ENCODE measurements at regions not wholly inside any gene's neighbourhood (a gene's known extent, or its start where the extent isn't known, plus 50 kb on each side); places are given as distances from the start of the nearest gene placed in this dataset.

- no peak overlapping the region for H3K27ac ChIP-seq (ENCODE audit: extremely low read depth, low read depth, low read length)
- no peaks in the 10 kb centered on the region for H3K9me3 ChIP-seq (ENCODE audit: control insufficient read depth, insufficient read depth, low read depth, low read length)
- no peaks in the 10 kb centered on the region for H3K36me3 ChIP-seq (ENCODE audit: control insufficient read depth in 2 of 2, insufficient read depth in 1 of 2, low read length in 2 of 2)
- no peak overlapping the region for H3K4me3 ChIP-seq (ENCODE audit: low read depth, low read length)
- ChIA-PET CTCF (no interaction called here), POLR2A (no interaction called here)
- H3K4me1 ChIP-seq (ENCODE audit: control insufficient read depth, insufficient read depth, low read length) = 0 out of 2 replicates have a peak, but pooled peaks cover 2% of the 10 kb centered on the region
- no peak for TF ChIP-seq GFI1B (tag by site-specific recombination; IDR thresholded peaks at IDR 0.05)
- TF ChIP-seq FEZF1 (tag by site-specific recombination; IDR thresholded peaks at IDR 0.05) = no peak
- no peak for TF ChIP-seq ZNF341 (tag by site-specific recombination; IDR thresholded peaks at IDR 0.05; ENCODE audit: low read depth)
- no peak for TF ChIP-seq SETDB1 (IDR thresholded peaks at IDR 0.05; ENCODE audit: insufficient read length, low read length)
- no peak for TF ChIP-seq ZNF423 (tag by site-specific recombination; IDR thresholded peaks at IDR 0.05)
- no peak for TF ChIP-seq ZNF311 (tag by site-specific recombination; IDR thresholded peaks at IDR 0.05; ENCODE audit: borderline replicate concordance)
- TF ChIP-seq, protein P1, sequence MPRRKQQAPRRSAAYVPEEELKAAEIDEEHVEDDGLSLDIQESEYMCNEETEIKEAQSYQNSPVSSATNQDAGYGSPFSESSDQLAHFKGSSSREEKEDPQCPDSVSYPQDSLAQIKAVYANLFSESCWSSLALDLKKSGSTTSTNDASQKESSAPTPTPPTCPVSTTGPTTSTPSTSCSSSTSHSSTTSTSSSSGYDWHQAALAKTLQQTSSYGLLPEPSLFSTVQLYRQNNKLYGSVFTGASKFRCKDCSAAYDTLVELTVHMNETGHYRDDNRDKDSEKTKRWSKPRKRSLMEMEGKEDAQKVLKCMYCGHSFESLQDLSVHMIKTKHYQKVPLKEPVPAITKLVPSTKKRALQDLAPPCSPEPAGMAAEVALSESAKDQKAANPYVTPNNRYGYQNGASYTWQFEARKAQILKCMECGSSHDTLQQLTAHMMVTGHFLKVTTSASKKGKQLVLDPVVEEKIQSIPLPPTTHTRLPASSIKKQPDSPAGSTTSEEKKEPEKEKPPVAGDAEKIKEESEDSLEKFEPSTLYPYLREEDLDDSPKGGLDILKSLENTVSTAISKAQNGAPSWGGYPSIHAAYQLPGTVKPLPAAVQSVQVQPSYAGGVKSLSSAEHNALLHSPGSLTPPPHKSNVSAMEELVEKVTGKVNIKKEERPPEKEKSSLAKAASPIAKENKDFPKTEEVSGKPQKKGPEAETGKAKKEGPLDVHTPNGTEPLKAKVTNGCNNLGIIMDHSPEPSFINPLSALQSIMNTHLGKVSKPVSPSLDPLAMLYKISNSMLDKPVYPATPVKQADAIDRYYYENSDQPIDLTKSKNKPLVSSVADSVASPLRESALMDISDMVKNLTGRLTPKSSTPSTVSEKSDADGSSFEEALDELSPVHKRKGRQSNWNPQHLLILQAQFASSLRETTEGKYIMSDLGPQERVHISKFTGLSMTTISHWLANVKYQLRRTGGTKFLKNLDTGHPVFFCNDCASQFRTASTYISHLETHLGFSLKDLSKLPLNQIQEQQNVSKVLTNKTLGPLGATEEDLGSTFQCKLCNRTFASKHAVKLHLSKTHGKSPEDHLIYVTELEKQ (tag by site-specific recombination; IDR thresholded peaks at IDR 0.05; ENCODE audit: borderline replicate concordance) = no peak
- TF ChIP-seq ZNF548 (tag by site-specific recombination; IDR thresholded peaks at IDR 0.05) = no peak
- TF ChIP-seq TRIM28 (IDR thresholded peaks at IDR 0.05; ENCODE audit: borderline replicate concordance, low read length) = no peak
- no peak for TF ChIP-seq ZNF214 (tag by site-specific recombination; IDR thresholded peaks at IDR 0.05; ENCODE audit: borderline replicate concordance)
- TF ChIP-seq ZSCAN16 (tag by site-specific recombination; IDR thresholded peaks at IDR 0.05) = no peak
- no peak for TF ChIP-seq SP2 (tag by site-specific recombination; IDR thresholded peaks at IDR 0.05)
- TF ChIP-seq, protein P2, sequence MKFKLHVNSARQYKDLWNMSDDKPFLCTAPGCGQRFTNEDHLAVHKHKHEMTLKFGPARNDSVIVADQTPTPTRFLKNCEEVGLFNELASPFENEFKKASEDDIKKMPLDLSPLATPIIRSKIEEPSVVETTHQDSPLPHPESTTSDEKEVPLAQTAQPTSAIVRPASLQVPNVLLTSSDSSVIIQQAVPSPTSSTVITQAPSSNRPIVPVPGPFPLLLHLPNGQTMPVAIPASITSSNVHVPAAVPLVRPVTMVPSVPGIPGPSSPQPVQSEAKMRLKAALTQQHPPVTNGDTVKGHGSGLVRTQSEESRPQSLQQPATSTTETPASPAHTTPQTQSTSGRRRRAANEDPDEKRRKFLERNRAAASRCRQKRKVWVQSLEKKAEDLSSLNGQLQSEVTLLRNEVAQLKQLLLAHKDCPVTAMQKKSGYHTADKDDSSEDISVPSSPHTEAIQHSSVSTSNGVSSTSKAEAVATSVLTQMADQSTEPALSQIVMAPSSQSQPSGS (tag by site-specific recombination; IDR thresholded peaks at IDR 0.05; ENCODE audit: low read depth) = no peak
- no peak for TF ChIP-seq ZNF449 (tag by site-specific recombination; IDR thresholded peaks at IDR 0.05)
- no peak for TF ChIP-seq ZNF248 (tag by site-specific recombination; IDR thresholded peaks at IDR 0.05)
- TF ChIP-seq HOXD13 (CRISPR knock-in tag; IDR thresholded peaks at IDR 0.05; ENCODE audit: borderline replicate concordance) = no peak
- no peak for TF ChIP-seq ZNF292 (tag by site-specific recombination; IDR thresholded peaks at IDR 0.05; ENCODE audit: borderline replicate concordance, low read depth)
Observed at GRCh38 chr2:23069156-23069555, 315.8 kb upstream of the KLHL29 start.

DNA sequence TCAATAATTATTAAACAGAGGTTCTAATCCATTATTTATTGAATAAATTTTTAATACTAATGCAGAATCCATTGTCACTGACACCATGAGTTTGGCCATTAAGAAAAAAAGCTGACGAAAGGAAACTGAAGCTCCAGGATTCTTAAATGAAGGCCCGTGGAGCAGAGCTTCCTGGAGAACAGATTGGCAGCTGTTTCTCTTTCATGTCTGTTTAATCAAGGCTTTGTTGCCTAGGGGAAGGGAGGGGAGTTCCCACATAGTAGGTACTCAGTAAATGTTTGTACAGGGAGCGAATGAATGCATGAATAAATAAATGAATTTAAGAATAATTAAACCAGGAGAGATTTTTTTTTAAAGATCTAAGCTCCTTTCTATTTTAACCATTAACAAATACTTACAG lies 315.1 kb upstream of the KLHL29 start:
- Histone ChIP-seq H3K9me3 (ENCODE audit: control insufficient read depth, insufficient read depth, low read depth, low read length) (no peaks in the 10 kb centered on the region), H3K27ac (ENCODE audit: extremely low read depth, low read depth, low read length) (no peak overlapping the region), H3K4me3 (ENCODE audit: low read depth, low read length) (no peak overlapping the region), H3K4me1 (ENCODE audit: control insufficient read depth, insufficient read depth, low read length) (0 out of 2 replicates have a peak, but pooled peaks cover 2% of the 10 kb centered on the region), H3K36me3 (ENCODE audit: control insufficient read depth in 2 of 2, insufficient read depth in 1 of 2, low read length in 2 of 2) (no peaks in the 10 kb centered on the region)
- POLR2A ChIA-PET = no interaction called here
- TF ChIP-seq GFI1B (tag by site-specific recombination; IDR thresholded peaks at IDR 0.05) (no peak), ZNF530 (tag by site-specific recombination; IDR thresholded peaks at IDR 0.05; ENCODE audit: low read depth) (no peak)
- CTCF ChIA-PET = interaction anchor here (0.6 kb wide), 1 partner anchor 136 kb away, joined by 3 read pairs; no protein-coding TSS in a partner anchor

Measured in HEK293 (cell line).